HCT116 (cell line): ENCODE measurements at regions not wholly inside any gene's neighbourhood (a gene's known extent, or its start where the extent isn't known, plus 50 kb on each side); places are given as distances from the start of the nearest gene placed in this dataset.

ENCODE experiments used
- CTCF ChIP-seq, 3 experiments: fragments of 200-600 bp in 1 of 3; sonication (generic) in 1 of 3; IDR thresholded peaks in 2 of 3; conservative IDR thresholded peaks in 1 of 3; 2 replicates each; pipeline ENCODE4 v1.5.1; 2012 to 2017; ENCODE audit warnings: low read depth in 2 of 3, low read length in 2 of 3, antibody characterized with exemption in 1 of 3, borderline replicate concordance in 1 of 3, control low read depth in 1 of 3, mild to moderate bottlenecking in 1 of 3, mixed read lengths in 1 of 3, mixed run types in 1 of 3, moderate library complexity in 1 of 3; ENCODE audit not compliant: insufficient read depth in 1 of 3
- EZH2 ChIP-seq: fragments of 200-600 bp; sonication (generic); IDR thresholded peaks from 2 replicates; pipeline ENCODE4 v1.6.1; 2017; ENCODE audit warnings: antibody characterized with exemption, mixed run types

- TF ChIP-seq CTCF (IDR thresholded peaks at IDR 0.05 in 2 of 3, conservative IDR thresholded peaks at IDR 0.05 in 1 of 3; ENCODE audit: borderline replicate concordance in 1 of 3, insufficient read depth in 1 of 3, low read depth in 2 of 3, low read length in 2 of 3) (no peak), EZH2 (no peak)
These were observed 243.3 kb upstream of the FOXK1 start for GRCh38 chr7:4438723-4439245.
